AG04450 (cell line): ENCODE measurements at regions not wholly inside any gene's neighbourhood (a gene's known extent, or its start where the extent isn't known, plus 50 kb on each side); places are given as distances from the start of the nearest gene placed in this dataset.
"Not testable (repeated sequence)": the region's sequence is repeated elsewhere in the genome, so short reads cannot be mapped to it uniquely, and the experiment has no call there.

Experiments
- CTCF ChIA-PET: fragments of 300-600, 350-600 bp; formaldehyde crosslinking; extraction: SDS; loops from one replicate; lab custom pipeline; 2022; ENCODE audit warnings: antibody characterized with exemption, inconsistent platforms; lab: Charles Lee
- POLR2A ChIA-PET: fragments of 350-600 bp; formaldehyde crosslinking; extraction: SDS; loops from one replicate; lab custom pipeline; 2021; ENCODE audit warnings: antibody characterized with exemption, inconsistent platforms; lab: Yijun Ruan, JAX
- DNase-seq: peaks from one replicate; pipeline ENCODE4 v3.0.0-alpha.2; 2011; ENCODE audit warnings: low read depth, low spot score
- H3K27ac ChIP-seq: one replicate; pipeline ENCODE4 v1.5.1; 2012; ENCODE audit warnings: low read depth, low read length, control low read depth
- H3K27me3 ChIP-seq: one replicate; pipeline ENCODE4 v1.6.0; 2012; ENCODE audit warnings: low read length; ENCODE audit not compliant: control insufficient read depth, insufficient read depth
- H3K4me3 ChIP-seq: 2 replicates; pipeline ENCODE4 v1.5.1; 2011; ENCODE audit warnings: mild to moderate bottlenecking, low read depth, low read length, control low read depth
- H3K9me3 ChIP-seq: 2 replicates; pipeline ENCODE4 v1.5.1; 2012; ENCODE audit warnings: low read length; ENCODE audit not compliant: control insufficient read depth, insufficient read depth
- CTCF ChIP-seq: IDR thresholded peaks from 2 replicates; pipeline ENCODE4 v1.5.1; 2011; ENCODE audit warnings: low read depth, low read length, control low read depth, inconsistent platforms

- Histone ChIP-seq H3K27ac (no peak overlapping the region), H3K27me3 (no peaks in the 10 kb centered on the region), H3K4me3 (no peak overlapping the region), H3K9me3 (no peaks in the 10 kb centered on the region; the same call in 1 of the 2 replicates)
- no peak for TF ChIP-seq CTCF
- ChIA-PET CTCF (interaction anchor here (0.6 to 0.7 kb wide), 2 partner anchors 152 to 465 kb away, joined by 3 to 5 read pairs; no protein-coding TSS in a partner anchor), POLR2A (no interaction called here)
- no peak for DNase-seq
Measured at GRCh38 chrX:150205011-150205410, 158.1 kb upstream of the MAMLD1 start.

- H3K9me3 ChIP-seq, result no peaks in the 10 kb centered on the region
- TF ChIP-seq CTCF, result no peak
- H3K27me3 ChIP-seq, result no peaks in the 10 kb centered on the region
- H3K27ac ChIP-seq, result no peak overlapping the region
- H3K4me3 ChIP-seq, result no peak overlapping the region
- ChIA-PET CTCF (no interaction called here), POLR2A (no interaction called here)
- DNase-seq, result no peak
Measured at GRCh38 chrX:150207733-150208132, 155.4 kb upstream of the MAMLD1 start.

GRCh38 chrX:150211988-150212387 is 151.1 kb upstream of the MAMLD1 start:
- TF ChIP-seq CTCF, result no peak
- Histone ChIP-seq H3K4me3 (no peak overlapping the region), H3K27me3 (no peaks in the 10 kb centered on the region), H3K9me3 (no peaks in the 10 kb centered on the region), H3K27ac (no peak overlapping the region)
- POLR2A ChIA-PET, result no interaction called here
- CTCF ChIA-PET, result no interaction called here
- no peak for DNase-seq

- TF ChIP-seq CTCF, result no peak
- H3K27me3 ChIP-seq, result no peaks in the 10 kb centered on the region
- H3K9me3 ChIP-seq, result no peaks in the 10 kb centered on the region
- DNase-seq, result no peak
- no peak overlapping the region for H3K4me3 ChIP-seq
- ChIA-PET POLR2A (no interaction called here), CTCF (no interaction called here)
- H3K27ac ChIP-seq, result peak overlapping the region; percentile 39
Measured at GRCh38 chrX:150212672-150213480, 150.2 kb upstream of the MAMLD1 start.

GRCh38 chrX:150213481-150214030 is 149.6 kb upstream of the MAMLD1 start:
- POLR2A ChIA-PET, result no interaction called here
- no peak for TF ChIP-seq CTCF
- no peaks in the 10 kb centered on the region for H3K9me3 ChIP-seq
- CTCF ChIA-PET, result interaction anchor here (0.7 kb wide), 1 partner anchor 448 kb away, joined by 3 read pairs; no protein-coding TSS in a partner anchor
- no peak overlapping the region for H3K27ac ChIP-seq
- no peak for DNase-seq
- H3K27me3 ChIP-seq, result no peaks in the 10 kb centered on the region
- H3K4me3 ChIP-seq, result no peak overlapping the region

GRCh38 chrX:150216000-150216399 is 147.1 kb upstream of the MAMLD1 start:
- H3K27ac ChIP-seq, H3K4me3 ChIP-seq, DNase-seq, CTCF ChIA-PET, H3K27me3 ChIP-seq, H3K9me3 ChIP-seq, POLR2A ChIA-PET: not testable (repeated sequence)
